ENCODE measurements at regions not wholly inside any gene's neighbourhood (a gene's known extent, or its start where the extent isn't known, plus 50 kb on each side); places are given as distances from the start of the nearest gene placed in this dataset.

GRCh38 chr6:167515873-167516507, 191.1 kb downstream of the TTLL2 start:
- DNase-seq, result no peak

- DNase-seq, result no peak
Observed at GRCh38 chr6:167517254-167517916, 192.5 kb downstream of the TTLL2 start.

- peak; percentile 2 for DNase-seq
Observed at GRCh38 chr6:167523426-167523825, 198.5 kb downstream of the TTLL2 start.

- peak; percentile 12 for DNase-seq
Observed at GRCh38 chr6:167524261-167525111, 199.6 kb downstream of the TTLL2 start.

- DNase-seq, result peak; percentile 15
Observed at GRCh38 chr6:167525774-167526173, 200.9 kb downstream of the TTLL2 start.

- DNase-seq, result peak; percentile 13
Observed at GRCh38 chr6:167526465-167527368, 201.8 kb downstream of the TTLL2 start.

- no peak for DNase-seq
Observed at GRCh38 chr6:167528239-167528638, 203.4 kb downstream of the TTLL2 start.

- no peak for DNase-seq
Observed at GRCh38 chr6:167528976-167529375, 204.1 kb downstream of the TTLL2 start.

GRCh38 chr6:167529444-167530335, 204.8 kb downstream of the TTLL2 start:
- peak; percentile 2 for DNase-seq

GRCh38 chr6:167530951-167531350, 206.1 kb downstream of the TTLL2 start:
- no peak for DNase-seq

GRCh38 chr6:167532410-167533288, 207.8 kb downstream of the TTLL2 start:
- no peak for DNase-seq

GRCh38 chr6:167533851-167534250, 209.0 kb downstream of the TTLL2 start:
- DNase-seq, result no peak

- no peak for DNase-seq
Observed at GRCh38 chr6:167537816-167538215, 212.9 kb downstream of the TTLL2 start.

- DNase-seq, result no peak
Observed at GRCh38 chr6:167538746-167539145, 213.9 kb downstream of the TTLL2 start.

- DNase-seq, result no peak
Observed at GRCh38 chr6:167540796-167541195, 215.9 kb downstream of the TTLL2 start.

GRCh38 chr6:167541544-167541943, 216.7 kb downstream of the TTLL2 start:
- no peak for DNase-seq

- peak; percentile 69 for DNase-seq
Observed at GRCh38 chr6:167543602-167544497, 219.0 kb downstream of the TTLL2 start.

- DNase-seq, result peak; percentile 36
Observed at GRCh38 chr6:167546611-167547327, 221.9 kb downstream of the TTLL2 start.

GRCh38 chr6:167547328-167547692, 222.4 kb downstream of the TTLL2 start:
- DNase-seq, result no peak

Measured in right forelimb (tissue), 1 donor.